Esophagus squamous epithelium (tissue), 4 donors: ENCODE measurements at regions not wholly inside any gene's neighbourhood (a gene's known extent, or its start where the extent isn't known, plus 50 kb on each side); places are given as distances from the start of the nearest gene placed in this dataset.

Experiments used
- POLR2A ChIP-seq, 4 donors: fragments of 450-650 bp; IDR thresholded peaks; one replicate each; pipeline ENCODE4 v1.6.1; 2017; ENCODE audit warnings: antibody characterized with exemption in 4 of 4, mild to moderate bottlenecking in 4 of 4, moderate library complexity in 3 of 4
- TF ChIP-seq, protein P1 (sequence below), 6 experiments: fragments of 450-650 bp in 4 of 6; fragments of 200-600 bp in 2 of 6; sonication (generic) in 2 of 6; IDR thresholded peaks; one replicate each; pipeline ENCODE4 v1.5.1; 2016 to 2019; ENCODE audit warnings: antibody characterized with exemption in 6 of 6, mild to moderate bottlenecking in 4 of 6, moderate library complexity in 4 of 6

DNA sequence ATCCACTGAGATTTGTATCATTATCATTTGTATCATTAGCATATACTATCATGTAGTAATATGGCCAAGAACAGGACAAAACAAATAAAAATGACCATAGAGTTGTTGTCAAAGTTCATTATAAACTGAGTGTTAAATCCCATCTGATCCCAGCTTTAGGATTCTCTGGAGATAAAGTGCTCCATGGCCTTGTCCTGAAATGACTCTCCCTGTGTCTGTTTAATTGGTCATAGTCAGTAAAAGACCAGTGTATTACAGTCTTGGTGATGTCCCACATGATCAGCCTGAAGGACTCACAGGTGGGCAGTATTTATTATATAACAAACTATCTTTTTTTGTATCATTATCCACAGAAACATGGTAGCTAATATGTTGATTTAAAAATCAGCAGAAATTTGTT lies 361.6 kb downstream of the TMEM135 start:
- TF ChIP-seq, protein P1, sequence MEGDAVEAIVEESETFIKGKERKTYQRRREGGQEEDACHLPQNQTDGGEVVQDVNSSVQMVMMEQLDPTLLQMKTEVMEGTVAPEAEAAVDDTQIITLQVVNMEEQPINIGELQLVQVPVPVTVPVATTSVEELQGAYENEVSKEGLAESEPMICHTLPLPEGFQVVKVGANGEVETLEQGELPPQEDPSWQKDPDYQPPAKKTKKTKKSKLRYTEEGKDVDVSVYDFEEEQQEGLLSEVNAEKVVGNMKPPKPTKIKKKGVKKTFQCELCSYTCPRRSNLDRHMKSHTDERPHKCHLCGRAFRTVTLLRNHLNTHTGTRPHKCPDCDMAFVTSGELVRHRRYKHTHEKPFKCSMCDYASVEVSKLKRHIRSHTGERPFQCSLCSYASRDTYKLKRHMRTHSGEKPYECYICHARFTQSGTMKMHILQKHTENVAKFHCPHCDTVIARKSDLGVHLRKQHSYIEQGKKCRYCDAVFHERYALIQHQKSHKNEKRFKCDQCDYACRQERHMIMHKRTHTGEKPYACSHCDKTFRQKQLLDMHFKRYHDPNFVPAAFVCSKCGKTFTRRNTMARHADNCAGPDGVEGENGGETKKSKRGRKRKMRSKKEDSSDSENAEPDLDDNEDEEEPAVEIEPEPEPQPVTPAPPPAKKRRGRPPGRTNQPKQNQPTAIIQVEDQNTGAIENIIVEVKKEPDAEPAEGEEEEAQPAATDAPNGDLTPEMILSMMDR (IDR thresholded peaks at IDR 0.05): no peak
- TF ChIP-seq POLR2A (IDR thresholded peaks at IDR 0.05): no peak
